HG02938 (cell line): ENCODE measurements at regions not wholly inside any gene's neighbourhood (a gene's known extent, or its start where the extent isn't known, plus 50 kb on each side); places are given as distances from the start of the nearest gene placed in this dataset.
"Not testable (repeated sequence)": the region's sequence is repeated elsewhere in the genome, so short reads cannot be mapped to it uniquely, and the experiment has no call there.

Experiments
- ATAC-seq: cut with Tn5 transposase; IDR thresholded peaks from one replicate; pipeline ENCODE4 v1.9.1; 2021; ENCODE audit warnings: mild to moderate bottlenecking, moderate library complexity; ENCODE audit not compliant: unreplicated experiment

- no peak for ATAC-seq
These were observed 267.2 kb downstream of the RHOU start for GRCh38 chr1:229002451-229002960.

- ATAC-seq, result no peak
These were observed 267.5 kb upstream of the RAB4A start for GRCh38 chr1:229003233-229004031.

DNA sequence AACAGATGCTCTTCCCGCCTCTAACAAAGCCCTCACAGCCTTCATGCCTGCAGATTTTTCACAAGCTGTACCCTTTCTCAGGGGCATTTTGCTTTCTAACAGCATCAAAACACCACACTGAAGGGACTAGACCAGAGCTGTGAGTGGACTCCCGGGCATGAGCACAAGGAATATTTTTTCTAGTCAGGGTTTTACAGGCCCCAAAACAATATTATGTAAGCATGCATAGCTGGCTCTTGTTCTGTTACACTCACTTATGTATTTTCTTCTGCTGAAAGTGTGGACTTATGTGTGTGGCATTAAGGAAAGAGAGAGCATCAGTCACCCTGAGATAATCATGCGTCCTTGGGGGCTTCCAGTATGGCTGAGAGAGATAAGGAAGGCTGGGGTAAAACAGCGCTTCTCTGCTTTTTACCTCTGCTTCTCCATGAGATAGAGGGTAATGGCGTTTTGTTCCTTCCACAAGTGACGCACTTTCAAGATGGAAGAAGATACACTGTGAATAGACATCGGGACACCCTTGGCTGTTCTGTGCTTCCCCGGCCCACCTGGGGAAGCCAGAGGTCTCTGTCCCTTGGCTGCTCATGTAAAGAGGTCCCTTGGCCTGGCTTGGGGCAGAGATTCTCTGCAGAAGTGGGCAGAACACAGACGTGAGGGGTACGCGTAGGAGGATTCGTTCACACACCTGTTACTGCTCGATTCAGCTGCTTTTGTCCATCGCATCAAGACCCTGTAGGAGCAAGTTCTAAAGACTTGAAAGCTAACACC, 266.7 kb upstream of the RAB4A start:
- no peak for ATAC-seq

DNA sequence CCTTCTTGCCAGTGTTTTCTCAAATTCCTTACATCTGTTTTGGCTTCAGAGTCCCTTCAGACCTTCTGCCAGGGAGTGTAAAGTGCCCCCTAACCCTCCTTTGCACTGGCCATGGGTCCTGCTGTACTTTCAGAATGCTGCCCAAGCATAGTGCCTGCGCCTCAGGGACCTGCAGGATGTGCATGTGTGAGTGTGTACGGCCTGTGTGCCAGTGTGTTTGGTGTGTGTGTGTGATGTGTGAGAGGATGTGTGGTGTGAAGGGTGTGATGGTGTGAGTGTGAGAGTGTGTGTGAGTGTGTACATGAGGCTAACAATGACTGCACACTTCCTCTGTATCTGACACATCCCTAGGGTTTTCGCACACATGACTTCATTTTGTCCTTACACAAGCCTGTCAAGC, 265.8 kb upstream of the RAB4A start:
- no peak for ATAC-seq

- no peak for ATAC-seq
These were observed 265.4 kb upstream of the RAB4A start for GRCh38 chr1:229005556-229005955.

DNA sequence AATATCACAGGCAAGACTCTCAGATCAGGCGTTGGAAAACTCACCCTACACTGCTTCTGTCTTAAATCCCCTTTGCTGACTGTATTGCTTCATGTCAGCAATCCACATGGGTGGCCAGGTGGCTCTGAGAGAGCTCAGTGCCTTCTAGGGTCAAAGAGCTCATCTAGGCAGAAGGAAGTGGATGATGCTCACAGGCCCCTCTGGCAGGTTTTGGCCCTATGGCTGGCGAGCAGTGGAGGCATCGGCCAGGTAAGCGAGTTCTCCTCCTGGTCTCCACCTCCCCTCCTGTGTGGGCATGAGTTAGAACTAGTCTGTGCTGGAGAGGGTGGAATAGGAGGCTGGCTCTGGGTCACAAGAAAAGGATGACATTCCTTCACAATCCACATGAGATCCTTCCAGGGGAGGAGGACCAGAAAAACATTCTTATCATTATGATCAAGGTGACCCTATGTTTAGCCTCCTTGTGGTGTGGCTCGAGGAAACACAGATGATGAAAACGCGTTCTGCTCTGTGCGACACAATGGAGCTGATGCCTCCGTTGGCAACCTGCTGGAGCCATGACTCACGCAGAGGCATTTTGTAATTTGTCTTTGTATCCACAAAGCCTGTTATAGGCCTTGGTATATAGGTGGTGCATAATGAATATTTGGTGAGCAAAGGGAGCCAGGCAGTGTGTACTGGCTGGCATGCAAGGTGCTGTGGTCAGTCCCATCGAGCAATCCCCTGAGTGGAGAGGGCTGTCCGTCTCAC, 264.6 kb upstream of the RAB4A start:
- no peak for ATAC-seq

- no peak for ATAC-seq
These were observed 263.7 kb upstream of the RAB4A start for GRCh38 chr1:229007167-229007566.

- no peak for ATAC-seq
These were observed 263.2 kb upstream of the RAB4A start for GRCh38 chr1:229007701-229008100.

DNA sequence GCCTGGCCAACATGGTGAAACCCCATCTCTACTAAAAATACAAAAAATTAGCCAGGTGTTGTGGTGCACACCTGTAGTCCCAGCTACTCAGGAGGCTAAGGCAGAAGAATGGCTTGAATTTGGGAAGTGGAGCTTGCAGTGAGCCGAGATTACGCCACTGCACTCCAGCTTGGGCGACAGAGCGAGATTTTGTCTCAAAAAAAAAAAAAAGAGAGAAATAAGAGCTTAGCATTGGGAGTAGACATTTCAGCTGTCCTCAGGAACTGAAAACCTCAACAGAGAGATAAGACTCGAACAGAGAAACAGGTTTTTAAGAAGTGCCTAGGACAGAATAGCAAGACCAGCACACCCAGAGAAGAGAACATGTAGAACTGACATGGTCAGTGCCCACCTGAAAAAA, 262.6 kb upstream of the RAB4A start:
- ATAC-seq, result not testable (repeated sequence)

DNA sequence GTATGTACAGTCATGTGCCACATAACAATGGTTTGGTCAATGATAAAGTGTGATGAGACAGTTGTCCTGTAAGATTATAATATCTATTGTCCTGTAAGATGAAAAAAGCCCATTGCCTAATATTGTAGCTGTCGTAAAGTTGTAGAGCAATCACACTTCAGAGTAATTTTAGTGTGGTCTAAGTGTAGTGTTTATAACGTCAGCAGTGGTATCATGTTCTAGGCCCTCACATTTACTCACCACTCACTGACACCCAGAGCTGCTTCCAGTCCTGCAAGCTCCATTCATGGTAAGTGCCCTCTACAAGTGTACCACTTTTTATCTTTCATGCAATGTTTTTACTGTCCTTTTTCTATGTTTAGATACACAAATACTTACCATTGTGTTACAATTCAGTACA, 259.9 kb upstream of the RAB4A start:
- no peak for ATAC-seq

DNA sequence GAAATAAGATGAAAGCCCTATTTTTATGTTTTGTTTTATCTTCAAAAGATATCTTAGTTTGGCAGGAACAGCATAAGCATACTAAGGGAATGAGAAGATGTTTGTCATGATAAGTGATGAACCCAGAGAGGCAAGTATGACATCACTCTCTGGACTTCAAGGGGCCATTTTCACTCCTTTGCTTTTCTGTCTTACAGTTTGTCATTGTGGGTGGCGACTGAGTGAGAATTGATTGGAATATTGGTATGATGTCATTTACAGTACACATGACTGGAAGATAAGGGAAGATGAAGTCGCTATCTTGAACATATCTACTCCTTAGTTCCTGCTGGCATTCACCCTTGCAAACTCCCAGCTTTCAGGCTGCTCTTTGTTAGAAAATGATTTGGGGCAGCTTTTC, 258.1 kb upstream of the RAB4A start:
- ATAC-seq, result no peak

DNA sequence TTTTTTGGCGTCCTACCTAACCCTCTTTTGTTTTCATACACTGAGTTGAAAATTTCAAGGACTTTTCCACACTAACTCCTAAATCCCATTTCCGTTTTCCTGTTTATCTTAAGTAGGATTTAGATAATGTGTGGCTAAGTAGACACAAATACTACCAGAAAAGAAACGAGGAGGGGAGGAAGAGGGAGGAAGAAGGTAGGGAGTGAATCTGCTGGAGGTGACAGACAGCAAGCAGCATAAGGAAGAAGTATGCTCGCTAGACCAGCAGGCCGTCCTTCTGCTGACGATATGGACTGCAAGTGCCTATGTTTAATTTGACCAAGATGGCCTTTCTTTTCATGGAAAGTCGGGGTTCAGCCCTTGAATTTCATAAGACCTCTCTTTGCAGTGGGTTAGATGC, 256.9 kb upstream of the RAB4A start:
- no peak for ATAC-seq

DNA sequence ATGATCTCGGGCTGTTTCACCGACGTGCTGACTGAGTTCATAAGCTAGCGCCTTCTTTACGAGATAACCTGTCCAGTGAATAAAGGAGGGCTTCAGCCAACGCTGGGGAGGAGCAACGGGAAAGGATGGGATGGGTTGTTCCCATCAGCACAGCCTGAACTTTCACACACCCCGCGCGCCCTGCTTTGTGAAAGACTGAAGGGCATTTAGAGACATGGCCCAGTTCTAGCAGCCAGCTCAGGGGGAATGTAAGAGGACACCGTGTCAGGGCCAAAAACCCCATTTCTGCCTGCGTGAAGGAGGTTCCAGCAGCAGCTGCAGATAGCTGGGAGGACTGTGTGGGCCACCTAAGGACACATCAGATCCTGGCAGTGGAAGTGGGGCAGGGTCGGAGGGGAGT, 255.1 kb upstream of the RAB4A start:
- no peak for ATAC-seq

- ATAC-seq, result no peak
These were observed 253.8 kb upstream of the RAB4A start for GRCh38 chr1:229017091-229017490.

DNA sequence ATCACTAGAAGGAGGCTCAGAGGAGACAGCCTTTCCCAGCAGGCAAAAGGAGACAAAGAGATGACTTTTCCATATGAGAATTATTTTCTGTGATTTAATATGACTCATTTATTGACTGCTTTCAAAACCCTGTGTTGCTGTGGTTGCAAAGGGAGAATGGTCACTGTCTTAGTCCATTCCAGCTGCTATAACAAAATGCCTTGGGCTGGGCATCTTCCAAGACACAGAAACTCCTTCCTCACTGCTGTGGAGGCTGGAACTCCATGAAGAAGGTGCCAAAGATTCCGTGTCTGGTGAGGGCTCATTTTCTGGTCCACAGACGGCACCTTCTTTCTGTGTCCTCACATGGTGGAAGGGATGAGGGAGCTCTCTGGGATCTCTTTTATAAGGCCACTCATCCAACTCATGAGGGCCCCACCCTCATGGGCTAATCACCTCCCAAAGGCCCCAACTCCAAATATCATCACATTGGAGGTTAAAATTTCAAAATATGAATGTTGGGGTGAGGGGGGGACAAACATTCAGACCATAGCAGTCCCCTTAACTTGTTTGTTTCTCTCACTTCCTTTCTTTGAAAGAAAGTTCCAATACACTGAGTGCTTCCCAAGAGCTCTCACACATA, 252.1 kb upstream of the RAB4A start:
- no peak for ATAC-seq

GRCh38 chr1:229019663-229020271, 251.1 kb upstream of the RAB4A start:
- no peak for ATAC-seq

GRCh38 chr1:229021034-229021433, 249.9 kb upstream of the RAB4A start:
- not testable (repeated sequence) for ATAC-seq

DNA sequence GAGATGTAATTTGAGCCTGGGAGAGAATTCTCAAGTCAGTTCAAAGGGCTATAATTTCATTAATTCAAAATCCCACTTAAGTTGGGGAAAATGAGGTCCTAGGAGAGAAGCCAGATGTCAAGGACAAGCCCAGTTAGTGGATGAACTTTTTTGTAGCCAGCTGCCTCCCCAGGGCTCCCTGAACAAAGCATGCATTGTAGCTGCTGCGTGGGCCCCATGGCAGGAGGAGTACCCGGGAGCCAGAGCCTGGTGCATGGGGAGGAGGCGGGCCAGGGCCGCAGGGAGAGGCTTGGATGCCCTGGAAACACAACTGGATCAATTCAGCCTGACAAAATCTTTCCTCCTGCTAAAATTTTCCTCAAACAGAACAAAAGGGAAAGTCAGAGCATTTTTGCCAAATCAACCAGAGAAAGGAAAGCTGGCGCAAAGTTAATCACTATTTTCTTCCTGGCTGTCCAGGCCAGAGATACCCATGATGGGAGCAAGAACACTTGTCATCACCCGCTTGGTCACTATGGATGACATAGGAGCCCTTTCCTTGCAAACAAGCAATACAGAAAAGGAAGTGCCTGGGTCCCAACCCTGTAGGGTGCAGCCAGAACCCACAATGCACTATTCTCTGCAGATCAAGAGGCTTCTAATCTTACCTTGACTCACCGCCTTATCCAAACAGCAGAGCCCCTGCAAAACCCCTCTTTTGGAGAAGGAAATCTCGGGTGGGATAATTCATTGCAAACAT, 248.1 kb upstream of the RAB4A start:
- ATAC-seq, result no peak

DNA sequence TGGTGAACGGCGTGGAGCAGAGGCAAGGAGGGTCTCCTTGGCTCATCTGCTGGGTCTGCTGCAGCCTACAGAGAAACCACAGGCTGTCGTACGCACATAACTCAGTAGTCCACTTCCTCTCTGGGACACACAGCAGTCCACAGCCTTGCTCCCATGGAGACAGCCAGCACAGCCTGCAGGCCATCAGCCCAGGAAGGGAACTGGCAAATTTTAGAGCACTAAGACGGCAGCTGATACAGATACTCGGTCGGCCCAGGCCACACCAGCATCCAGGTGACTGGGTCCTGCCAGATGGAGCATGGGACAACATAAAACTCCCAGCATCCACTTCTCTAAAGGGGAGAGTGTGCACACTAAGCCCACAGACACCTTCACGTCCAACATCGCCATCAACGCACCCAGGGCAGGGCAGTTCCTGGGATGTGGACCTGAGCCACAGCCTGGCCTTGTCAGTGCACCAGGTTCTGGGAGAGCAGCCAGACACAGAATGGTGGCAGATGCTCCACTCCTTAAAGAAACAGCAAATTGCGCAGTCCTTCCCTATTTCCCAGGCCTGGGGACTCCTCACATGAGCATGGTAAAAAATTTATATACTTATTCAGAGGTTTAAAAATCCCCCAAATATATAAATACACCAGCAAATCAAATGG, 247.1 kb upstream of the RAB4A start:
- no peak for ATAC-seq
